ENCODE measurements at regions not wholly inside any gene's neighbourhood (a gene's known extent, or its start where the extent isn't known, plus 50 kb on each side); places are given as distances from the start of the nearest gene placed in this dataset.
"Not testable (repeated sequence)": the region's sequence is repeated elsewhere in the genome, so short reads cannot be mapped to it uniquely, and the experiment has no call there.

DNA sequence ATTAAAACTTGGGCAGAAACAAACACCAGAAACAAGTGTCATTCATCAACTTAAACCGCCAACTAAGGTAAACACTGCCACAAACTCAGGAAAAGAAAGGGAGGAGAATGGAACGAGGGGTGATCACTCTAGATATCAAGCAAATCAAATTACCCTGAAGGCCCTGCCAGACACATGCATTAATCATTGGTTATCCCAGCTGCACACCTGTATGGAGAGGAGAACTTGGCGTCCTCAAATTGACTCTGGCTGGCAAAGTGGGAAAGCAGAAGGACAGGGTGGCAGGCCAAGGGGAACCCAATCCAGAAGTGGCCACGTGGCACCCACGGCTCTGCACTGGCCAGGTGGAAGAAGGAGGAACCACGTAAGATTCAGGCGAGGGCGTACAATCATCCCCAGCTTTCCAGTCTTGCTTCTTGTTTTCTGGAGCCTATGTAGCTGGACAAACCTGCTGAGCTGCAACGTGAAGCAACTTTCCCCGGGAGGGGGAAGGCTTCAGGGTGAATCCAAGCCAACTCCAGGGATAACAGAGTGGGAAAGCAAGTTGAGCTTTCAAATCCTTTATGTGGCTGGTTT, 156.2 kb upstream of the JARID2 start:
- no peak for DNase-seq

DNA sequence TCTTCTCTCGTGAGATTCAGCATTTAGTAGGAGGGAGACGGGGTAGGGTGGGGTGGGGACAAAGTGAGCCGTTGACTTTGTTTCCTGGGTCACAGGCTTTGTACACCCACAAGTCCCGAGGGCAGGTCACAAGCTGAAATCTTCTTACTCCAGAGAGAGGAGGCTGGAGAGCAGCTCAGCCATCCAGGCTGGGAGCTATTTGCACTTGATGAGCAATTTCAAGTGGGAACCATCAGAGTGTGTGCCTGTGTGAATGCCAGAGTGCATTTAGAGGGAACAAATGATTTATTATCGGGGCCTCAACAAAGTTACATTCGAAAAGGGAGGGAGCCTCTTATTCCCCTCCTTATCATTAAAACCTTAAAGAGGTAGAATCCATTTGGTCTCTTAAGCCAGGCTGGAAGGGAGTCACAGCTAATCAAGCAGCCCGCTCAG, 155.7 kb upstream of the JARID2 start:
- DNase-seq: no peak

GRCh38 chr6:15090745-15091384, 155.0 kb upstream of the JARID2 start:
- DNase-seq: no peak

DNA sequence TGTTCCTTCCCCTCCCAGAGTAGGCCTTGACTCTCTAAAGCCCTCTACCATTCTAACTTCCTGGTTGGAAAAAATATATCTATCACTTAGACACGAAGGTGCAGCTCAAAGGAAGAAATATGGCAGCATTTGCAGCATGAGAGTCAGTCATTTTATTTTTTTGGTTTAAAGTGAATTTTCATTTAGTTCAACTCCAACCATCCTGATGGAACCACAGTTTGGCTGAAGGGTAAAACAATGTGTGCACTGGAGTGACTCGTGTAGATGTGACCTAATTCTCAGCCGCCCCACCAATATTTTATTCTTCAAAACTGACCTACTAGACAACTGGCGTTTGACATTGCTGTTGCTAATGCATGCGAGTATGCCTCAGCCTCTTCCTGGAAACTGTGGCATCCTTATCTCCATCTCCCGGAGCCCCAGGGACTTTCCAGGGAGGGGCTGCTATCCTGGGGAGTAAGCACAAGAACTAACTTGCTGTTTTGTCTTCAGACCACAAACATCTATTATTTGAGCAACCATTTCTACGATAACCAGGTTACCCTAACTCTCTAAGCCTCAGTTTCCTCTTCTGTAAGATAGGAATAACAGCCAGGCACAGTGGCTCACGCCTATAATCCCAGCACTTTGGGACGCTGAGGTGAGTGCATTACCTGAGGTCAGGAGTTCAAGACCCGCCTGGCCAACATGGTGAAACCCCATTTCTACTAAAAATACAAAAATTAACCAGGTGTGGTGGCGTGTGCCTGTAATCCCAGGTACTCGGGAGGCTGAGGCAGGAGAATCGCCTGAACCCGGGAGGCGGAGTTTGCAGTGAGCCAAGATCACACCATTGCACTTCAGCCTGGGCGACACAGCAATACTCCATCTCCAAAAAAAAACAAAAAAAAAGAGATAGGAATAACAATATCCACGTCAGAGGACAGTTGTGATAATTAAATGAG, 148.7 kb upstream of the JARID2 start:
- DNase-seq: no peak

GRCh38 chr6:15101130-15101529, 144.7 kb upstream of the JARID2 start:
- DNase-seq: no peak

- DNase-seq: no peak
These were observed 143.6 kb upstream of the JARID2 start for GRCh38 chr6:15102241-15102640.

DNA sequence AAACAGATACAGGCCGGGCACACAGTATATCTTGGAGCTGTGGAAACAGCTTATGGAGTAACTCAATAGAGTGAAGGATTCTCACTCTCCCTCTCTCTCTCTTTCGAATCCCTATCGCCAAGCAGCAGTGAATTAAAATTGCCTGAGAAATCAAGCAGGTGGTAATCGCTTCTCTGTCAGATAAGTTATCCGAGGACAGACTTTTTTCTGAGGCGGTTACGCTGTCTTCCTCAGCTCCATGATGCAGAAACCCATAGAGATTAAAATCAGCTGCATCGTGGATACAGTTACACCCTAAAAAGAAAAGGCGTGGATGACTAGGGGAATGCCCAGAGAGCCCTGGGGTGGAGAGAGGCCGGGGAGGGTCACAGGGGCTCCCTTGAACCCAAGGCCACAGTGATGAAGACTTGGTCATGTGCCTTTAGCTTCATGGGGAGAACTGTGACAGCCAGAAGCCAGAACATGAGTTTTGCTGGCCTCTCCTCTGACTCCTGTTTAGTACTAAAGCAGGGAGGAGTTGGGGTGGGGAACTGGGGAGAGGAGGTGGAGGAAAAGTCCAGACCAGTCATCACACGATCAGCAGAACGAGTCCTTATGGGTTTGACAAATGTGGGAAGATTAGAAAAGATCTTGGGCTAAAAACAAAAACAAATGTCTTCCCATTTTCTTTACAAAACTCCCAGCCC, 138.8 kb upstream of the JARID2 start:
- DNase-seq: no peak

DNA sequence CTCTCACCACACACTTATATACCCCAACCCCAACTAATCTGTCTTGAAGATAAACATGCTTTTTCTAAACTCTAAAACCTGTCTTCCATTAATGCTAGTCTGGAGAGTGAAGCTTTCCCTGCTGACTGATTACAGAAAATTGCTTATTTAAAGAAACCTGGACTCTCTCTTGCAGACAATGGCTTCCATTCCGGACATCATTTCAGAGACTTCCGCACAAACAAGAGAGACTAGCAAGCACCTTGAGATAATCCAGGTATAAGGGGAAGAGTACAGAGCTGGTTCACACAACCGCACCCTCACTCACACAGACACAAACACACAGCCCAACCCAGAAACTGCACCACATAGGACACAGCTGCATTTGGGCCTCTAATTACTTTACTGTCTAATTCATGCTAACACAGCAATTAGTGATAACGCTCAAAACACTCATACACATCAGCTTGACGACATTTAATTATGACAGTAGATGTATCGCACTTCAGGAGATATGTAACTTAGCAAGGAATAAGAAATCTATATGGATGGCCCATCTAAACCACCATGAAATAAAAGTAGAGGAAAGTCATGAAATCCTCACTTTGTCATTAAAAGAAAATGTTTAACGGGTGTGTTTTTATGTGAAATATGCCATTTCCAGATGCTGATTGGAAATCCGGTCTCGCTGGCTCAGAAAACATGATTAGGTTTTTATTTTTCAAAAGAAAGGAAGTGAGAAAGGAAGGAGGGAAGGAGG, 138.1 kb upstream of the JARID2 start:
- DNase-seq: no peak

DNA sequence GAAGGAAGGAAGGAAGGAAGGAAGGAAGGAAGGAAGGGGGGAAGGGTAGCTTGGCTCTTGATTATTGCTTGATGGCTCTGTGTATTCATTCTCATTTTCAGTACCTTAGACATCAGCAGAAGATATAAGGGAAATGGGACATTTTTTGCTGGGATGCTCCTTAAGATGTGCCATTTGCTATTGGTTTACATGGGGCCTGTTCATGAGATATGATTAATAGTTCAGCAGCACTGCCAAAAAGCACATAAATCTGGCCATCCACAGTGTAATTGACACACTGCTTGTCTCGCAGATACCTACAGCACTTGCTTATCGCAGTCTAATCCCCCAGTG, 137.5 kb upstream of the JARID2 start:
- DNase-seq: no peak

GRCh38 chr6:15109338-15110090, 136.4 kb upstream of the JARID2 start:
- no peak for DNase-seq

DNA sequence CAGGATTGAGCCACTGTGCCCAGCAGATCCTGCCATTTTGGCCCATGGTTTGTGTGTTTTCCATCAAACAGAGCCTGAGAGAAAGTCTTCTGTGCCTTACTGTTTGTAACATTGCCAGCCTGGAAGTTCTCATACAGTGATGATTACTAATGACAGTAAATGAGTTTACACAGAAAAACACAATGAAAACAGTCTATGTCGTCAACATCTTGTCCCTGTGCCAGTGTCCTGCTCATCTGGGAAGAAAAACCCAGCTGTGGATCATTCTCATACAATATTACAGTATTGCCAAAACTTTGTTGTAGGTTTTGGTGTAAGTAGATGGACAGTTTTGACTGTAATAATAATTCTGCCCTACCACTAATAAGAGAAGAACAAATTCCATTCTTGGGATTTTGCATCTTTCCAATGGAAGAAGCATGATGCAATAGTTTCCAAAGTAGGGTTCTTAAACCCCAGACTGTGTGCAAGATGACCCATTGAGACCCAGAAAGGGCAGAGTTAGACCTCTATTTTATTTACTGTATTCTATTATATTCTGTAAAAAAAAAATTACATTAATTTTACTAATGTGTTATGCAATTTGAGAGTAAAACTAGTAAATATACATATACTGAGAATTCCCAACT, 135.0 kb upstream of the JARID2 start:
- no peak for DNase-seq

DNA sequence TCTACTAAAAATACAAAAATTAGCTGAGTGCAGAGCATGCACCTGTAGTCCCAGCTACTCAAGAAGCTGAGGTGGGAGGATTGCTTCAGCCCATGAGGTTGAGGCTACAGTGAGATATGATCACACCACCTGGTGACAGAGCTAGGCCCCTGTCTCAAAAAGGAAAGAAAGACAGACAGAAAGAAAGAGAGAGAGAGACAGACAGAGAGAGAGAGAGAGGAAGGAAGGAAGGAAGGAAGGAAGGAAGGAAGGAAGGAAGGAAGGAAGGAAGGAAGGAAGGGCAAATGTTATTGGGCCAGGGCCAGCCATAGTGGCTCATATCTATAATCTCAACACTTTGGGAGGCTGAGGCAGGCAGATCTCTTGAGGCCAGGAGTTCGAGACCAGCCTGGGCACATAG, 134.3 kb upstream of the JARID2 start:
- DNase-seq: not testable (repeated sequence)

GRCh38 chr6:15113587-15113986, 132.3 kb upstream of the JARID2 start:
- DNase-seq: no peak

DNA sequence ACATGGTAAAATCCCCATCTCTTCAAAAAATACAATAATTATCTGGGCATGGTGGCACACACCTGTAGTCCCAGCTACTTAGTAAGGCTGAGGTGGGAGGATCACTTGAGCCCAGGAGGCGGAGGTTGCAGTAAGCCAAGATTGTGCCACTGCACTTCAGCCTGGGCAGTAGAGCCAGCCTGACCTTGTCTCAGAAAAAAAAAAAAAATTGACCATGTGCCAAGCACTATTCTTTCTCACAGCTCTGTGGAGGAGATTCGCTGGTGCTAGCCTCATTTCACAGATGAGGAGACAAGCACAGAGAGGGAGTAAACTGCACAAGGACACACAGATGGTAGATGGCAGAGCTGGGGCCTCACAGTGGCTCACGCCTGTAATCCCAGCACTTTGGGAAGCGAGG, 131.8 kb upstream of the JARID2 start:
- DNase-seq: no peak

DNA sequence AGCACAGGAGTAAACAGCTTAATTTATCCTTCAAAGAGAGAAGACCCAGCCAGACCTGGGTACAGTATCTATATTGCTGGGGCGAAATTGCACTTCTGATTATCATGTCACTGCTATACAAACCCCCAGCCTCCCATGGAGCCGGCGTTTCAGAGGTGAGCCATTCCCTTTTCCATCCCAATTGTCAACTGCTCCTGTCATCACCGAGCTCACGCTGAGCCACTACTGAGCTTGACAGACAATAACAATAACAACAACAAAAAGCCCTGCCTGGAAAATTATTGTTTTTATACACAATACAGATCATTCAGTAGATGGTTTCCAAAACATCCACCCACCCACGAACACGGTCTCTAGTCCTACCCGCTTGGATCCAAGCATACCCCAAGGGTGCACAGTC, 129.0 kb upstream of the JARID2 start:
- no peak for DNase-seq

DNA sequence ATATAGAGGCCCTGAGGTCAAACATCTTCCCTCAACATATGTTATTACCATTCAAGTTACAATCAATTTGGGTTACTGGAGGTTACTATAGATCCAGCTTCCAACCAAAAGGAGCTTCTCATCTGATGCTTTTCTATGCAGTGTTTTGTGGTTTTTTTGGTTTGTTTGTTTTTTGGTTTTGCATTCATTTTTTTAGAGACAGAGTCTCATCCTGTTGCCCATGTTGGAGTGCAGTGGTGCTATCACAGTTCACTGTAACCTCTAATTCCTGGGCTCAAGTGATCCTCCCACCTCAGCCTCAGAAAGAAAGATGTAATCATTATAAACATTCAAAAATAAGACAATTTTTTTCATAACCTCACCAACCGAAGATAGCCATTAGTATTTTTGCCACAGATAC, 124.4 kb upstream of the JARID2 start:
- DNase-seq: no peak

DNA sequence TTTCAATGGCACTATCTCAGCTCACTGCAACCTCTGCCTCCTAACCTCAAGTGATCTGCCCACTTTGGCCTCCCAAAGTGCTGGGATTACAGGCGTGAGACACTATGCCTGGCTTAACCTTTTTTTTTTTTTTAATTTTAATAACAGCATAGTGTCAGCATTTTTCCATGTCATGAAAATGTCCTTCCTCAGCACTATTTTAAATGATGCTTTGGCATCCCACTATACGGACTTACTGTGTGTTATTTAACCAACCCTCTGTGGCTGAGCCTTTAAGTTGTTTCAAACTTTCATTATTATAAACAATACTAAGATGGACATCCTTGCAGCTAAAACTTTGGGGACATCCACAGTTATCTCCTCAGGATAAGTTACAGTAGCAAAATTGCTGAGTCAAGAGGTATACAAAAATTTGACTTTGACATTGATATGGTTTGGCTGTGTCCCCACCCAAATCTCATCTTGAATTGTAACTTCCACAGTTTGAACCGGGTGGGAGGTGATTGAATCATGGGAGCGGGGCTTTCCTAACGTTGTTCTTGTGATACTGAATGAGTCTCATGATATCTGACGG, 123.8 kb upstream of the JARID2 start:
- DNase-seq: no peak

- no peak for DNase-seq
These were observed 116.0 kb upstream of the JARID2 start for GRCh38 chr6:15129887-15130286.

DNA sequence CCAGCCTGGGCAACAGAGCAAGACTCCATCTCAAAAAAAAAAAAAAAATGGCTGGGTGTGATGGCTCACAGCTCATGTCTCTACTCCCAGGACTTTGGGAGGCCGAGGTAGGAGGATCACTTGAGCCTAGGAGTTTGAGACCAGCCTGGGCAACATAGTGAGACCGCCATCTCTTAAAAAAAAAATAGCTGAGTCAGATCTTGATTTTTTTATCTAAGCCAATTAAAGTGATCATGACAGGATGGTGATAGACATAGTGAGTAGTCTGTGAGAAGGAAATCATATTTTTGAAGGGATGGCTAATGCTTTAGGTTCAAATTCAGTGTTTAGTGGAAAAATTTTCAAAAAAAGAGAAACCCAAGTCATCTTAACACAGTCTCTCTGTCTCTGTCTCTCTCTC, 114.6 kb upstream of the JARID2 start:
- DNase-seq: no peak

GRCh38 chr6:15131651-15132061, 114.2 kb upstream of the JARID2 start:
- no peak for DNase-seq

GRCh38 chr6:15132167-15132566, 113.7 kb upstream of the JARID2 start:
- no peak for DNase-seq

Data from KG1 (cell line).